Right lobe of liver (tissue), 4 donors: ENCODE measurements at regions not wholly inside any gene's neighbourhood (a gene's known extent, or its start where the extent isn't known, plus 50 kb on each side); places are given as distances from the start of the nearest gene placed in this dataset.

Experiments used
- POLR2A ChIP-seq: fragments of 450-650 bp; IDR thresholded peaks from one replicate; pipeline ENCODE4 v1.6.1; 2017; ENCODE audit warnings: antibody characterized with exemption, mild to moderate bottlenecking
- TF ChIP-seq, protein P1 (sequence below), 4 donors: fragments of 200-600 bp in 3 of 4; fragments of 450-650 bp in 1 of 4; IDR thresholded peaks; one replicate each; pipeline versions ENCODE4 v1.5.1 to v1.8.0; 2016 to 2022; ENCODE audit warnings: antibody characterized with exemption in 4 of 4, mild to moderate bottlenecking in 2 of 4
- donor health status: DM: no; HTN: no; CAD: no.
- donor health status: DM: no; HTN: no; CAD: no.
- donor health status: DM: no; HTN: yes; CAD: no.

DNA sequence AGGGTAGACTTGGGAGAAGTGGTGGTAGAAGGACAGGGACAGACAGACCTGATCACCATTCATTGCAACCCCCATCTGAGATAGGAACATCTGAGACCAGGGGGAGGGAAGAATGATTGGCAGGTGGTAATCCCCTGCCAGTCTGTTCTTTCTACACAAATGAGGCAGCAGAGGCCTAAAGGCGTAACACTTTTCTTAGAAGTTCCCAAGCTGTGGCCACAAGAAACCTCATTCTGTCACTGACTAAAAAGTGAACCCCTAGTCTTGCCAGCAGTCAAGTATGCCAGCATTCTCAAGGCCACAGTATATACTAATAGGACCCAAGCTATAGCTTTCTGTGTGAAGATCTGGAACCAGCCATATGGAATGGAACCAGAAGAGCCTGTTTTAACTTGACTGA lies 638.0 kb downstream of the KCNT2 start:
- TF ChIP-seq, protein P1, sequence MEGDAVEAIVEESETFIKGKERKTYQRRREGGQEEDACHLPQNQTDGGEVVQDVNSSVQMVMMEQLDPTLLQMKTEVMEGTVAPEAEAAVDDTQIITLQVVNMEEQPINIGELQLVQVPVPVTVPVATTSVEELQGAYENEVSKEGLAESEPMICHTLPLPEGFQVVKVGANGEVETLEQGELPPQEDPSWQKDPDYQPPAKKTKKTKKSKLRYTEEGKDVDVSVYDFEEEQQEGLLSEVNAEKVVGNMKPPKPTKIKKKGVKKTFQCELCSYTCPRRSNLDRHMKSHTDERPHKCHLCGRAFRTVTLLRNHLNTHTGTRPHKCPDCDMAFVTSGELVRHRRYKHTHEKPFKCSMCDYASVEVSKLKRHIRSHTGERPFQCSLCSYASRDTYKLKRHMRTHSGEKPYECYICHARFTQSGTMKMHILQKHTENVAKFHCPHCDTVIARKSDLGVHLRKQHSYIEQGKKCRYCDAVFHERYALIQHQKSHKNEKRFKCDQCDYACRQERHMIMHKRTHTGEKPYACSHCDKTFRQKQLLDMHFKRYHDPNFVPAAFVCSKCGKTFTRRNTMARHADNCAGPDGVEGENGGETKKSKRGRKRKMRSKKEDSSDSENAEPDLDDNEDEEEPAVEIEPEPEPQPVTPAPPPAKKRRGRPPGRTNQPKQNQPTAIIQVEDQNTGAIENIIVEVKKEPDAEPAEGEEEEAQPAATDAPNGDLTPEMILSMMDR (IDR thresholded peaks at IDR 0.05), result no peak
- TF ChIP-seq POLR2A, result no peak
